Fibroblast of mammary gland (primary cell): ENCODE measurements at regions not wholly inside any gene's neighbourhood (a gene's known extent, or its start where the extent isn't known, plus 50 kb on each side); places are given as distances from the start of the nearest gene placed in this dataset.

ENCODE experiments used
- DNase-seq: peaks from one replicate; pipeline ENCODE4 v3.0.0-alpha.2; 2010; ENCODE audit warnings: low read depth
- H3K4me3 ChIP-seq: 2 replicates; pipeline ENCODE4 v1.5.1; 2011; ENCODE audit warnings: low read depth, mild to moderate bottlenecking, low read length, moderate library complexity; ENCODE audit not compliant: control insufficient read depth
- CTCF ChIP-seq: conservative IDR thresholded peaks from 2 replicates; pipeline ENCODE4 v1.5.1; 2011; ENCODE audit warnings: low read depth, low read length, inconsistent platforms; ENCODE audit not compliant: control insufficient read depth, insufficient read depth

- H3K4me3 ChIP-seq = no peak overlapping the region
- TF ChIP-seq CTCF = no peak
- no peak for DNase-seq
Measured at GRCh38 chr13:70932511-70932910, 824.3 kb upstream of the KLHL1 start.

- no peak for TF ChIP-seq CTCF
- no peak for DNase-seq
- no peak overlapping the region for H3K4me3 ChIP-seq
Measured at GRCh38 chr13:70923863-70924752, 815.9 kb upstream of the KLHL1 start.

GRCh38 chr13:70911286-70911685 is 803.0 kb upstream of the KLHL1 start:
- no peak for TF ChIP-seq CTCF
- no peak for DNase-seq
- H3K4me3 ChIP-seq = no peak overlapping the region

GRCh38 chr13:70908795-70909194 is 800.5 kb upstream of the KLHL1 start:
- DNase-seq = no peak
- no peak overlapping the region for H3K4me3 ChIP-seq
- no peak for TF ChIP-seq CTCF

GRCh38 chr13:70905035-70905434 is 796.8 kb upstream of the KLHL1 start:
- DNase-seq = no peak
- no peak overlapping the region for H3K4me3 ChIP-seq
- TF ChIP-seq CTCF = no peak

GRCh38 chr13:70896136-70896535 is 787.9 kb upstream of the KLHL1 start:
- TF ChIP-seq CTCF = no peak
- DNase-seq = no peak
- H3K4me3 ChIP-seq = no peak overlapping the region
